ENCODE measurements at regions not wholly inside any gene's neighbourhood (a gene's known extent, or its start where the extent isn't known, plus 50 kb on each side); places are given as distances from the start of the nearest gene placed in this dataset.

- DNase-seq (ENCODE audit: low spot score): no peak
These were observed 103.8 kb upstream of the LEF1 start for GRCh38 chr4:108272561-108272960.

- no peak for DNase-seq (ENCODE audit: low spot score)
These were observed 103.3 kb upstream of the LEF1 start for GRCh38 chr4:108272046-108272445.

- DNase-seq (ENCODE audit: low spot score): no peak
These were observed 102.0 kb upstream of the LEF1 start for GRCh38 chr4:108270466-108271450.

- no peak for DNase-seq (ENCODE audit: low spot score)
These were observed 96.0 kb upstream of the LEF1 start for GRCh38 chr4:108264693-108265092.

- no peak for DNase-seq (ENCODE audit: low spot score)
These were observed 94.3 kb upstream of the LEF1 start for GRCh38 chr4:108263057-108263456.

- no peak for DNase-seq (ENCODE audit: low spot score)
These were observed 92.3 kb upstream of the LEF1 start for GRCh38 chr4:108261026-108261425.

GRCh38 chr4:108256538-108256937 lies 87.8 kb upstream of the LEF1 start:
- no peak for DNase-seq (ENCODE audit: low spot score)

GRCh38 chr4:108255203-108255747 lies 86.5 kb upstream of the LEF1 start:
- no peak for DNase-seq (ENCODE audit: low spot score)

- DNase-seq (ENCODE audit: low spot score): no peak
These were observed 80.7 kb upstream of the LEF1 start for GRCh38 chr4:108249397-108249796.

- DNase-seq (ENCODE audit: low spot score): no peak
These were observed 78.8 kb upstream of the LEF1 start for GRCh38 chr4:108247387-108248049.

GRCh38 chr4:108244606-108245005 lies 75.9 kb upstream of the LEF1 start:
- DNase-seq (ENCODE audit: low spot score): no peak

GRCh38 chr4:108240366-108240765 lies 71.6 kb upstream of the LEF1 start:
- no peak for DNase-seq (ENCODE audit: low spot score)

- DNase-seq (ENCODE audit: low spot score): no peak
These were observed 69.0 kb upstream of the LEF1 start for GRCh38 chr4:108237693-108238092.

GRCh38 chr4:108236264-108236663 lies 67.5 kb upstream of the LEF1 start:
- no peak for DNase-seq (ENCODE audit: low spot score)

- DNase-seq (ENCODE audit: low spot score): no peak
These were observed 59.2 kb upstream of the LEF1 start for GRCh38 chr4:108227923-108228322.

- DNase-seq (ENCODE audit: low spot score): no peak
These were observed 55.9 kb upstream of the LEF1 start for GRCh38 chr4:108224611-108225053.

GRCh38 chr4:108223313-108223712 lies 54.6 kb upstream of the LEF1 start:
- no peak for DNase-seq (ENCODE audit: low spot score)

- no peak for DNase-seq (ENCODE audit: low spot score)
These were observed 51.3 kb upstream of the LEF1 start for GRCh38 chr4:108219998-108220397.
